ENCODE measurements at regions not wholly inside any gene's neighbourhood (a gene's known extent, or its start where the extent isn't known, plus 50 kb on each side); places are given as distances from the start of the nearest gene placed in this dataset.

GRCh38 chr1:5803851-5804250 is 188.4 kb downstream of the NPHP4 start:
- TF ChIP-seq, protein P1, sequence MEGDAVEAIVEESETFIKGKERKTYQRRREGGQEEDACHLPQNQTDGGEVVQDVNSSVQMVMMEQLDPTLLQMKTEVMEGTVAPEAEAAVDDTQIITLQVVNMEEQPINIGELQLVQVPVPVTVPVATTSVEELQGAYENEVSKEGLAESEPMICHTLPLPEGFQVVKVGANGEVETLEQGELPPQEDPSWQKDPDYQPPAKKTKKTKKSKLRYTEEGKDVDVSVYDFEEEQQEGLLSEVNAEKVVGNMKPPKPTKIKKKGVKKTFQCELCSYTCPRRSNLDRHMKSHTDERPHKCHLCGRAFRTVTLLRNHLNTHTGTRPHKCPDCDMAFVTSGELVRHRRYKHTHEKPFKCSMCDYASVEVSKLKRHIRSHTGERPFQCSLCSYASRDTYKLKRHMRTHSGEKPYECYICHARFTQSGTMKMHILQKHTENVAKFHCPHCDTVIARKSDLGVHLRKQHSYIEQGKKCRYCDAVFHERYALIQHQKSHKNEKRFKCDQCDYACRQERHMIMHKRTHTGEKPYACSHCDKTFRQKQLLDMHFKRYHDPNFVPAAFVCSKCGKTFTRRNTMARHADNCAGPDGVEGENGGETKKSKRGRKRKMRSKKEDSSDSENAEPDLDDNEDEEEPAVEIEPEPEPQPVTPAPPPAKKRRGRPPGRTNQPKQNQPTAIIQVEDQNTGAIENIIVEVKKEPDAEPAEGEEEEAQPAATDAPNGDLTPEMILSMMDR (conservative IDR thresholded peaks at IDR 0.05 in 1 of 2, IDR thresholded peaks at IDR 0.05 in 1 of 2; ENCODE audit: low read depth in 1 of 2, low read length in 2 of 2), result no peak
- TF ChIP-seq EZH2 (IDR thresholded peaks at IDR 0.05; ENCODE audit: low read length, missing control alignments), result no peak

Measured in fibroblast of lung (primary cell).